ENCODE measurements at regions not wholly inside any gene's neighbourhood (a gene's known extent, or its start where the extent isn't known, plus 50 kb on each side); places are given as distances from the start of the nearest gene placed in this dataset.

- intact Hi-C loops (cut with DNase I), result no loop called here
- TF ChIP-seq CTCF (IDR thresholded peaks at IDR 0.05), result no peak
- no peak overlapping the region for H3K27ac ChIP-seq
- no peak overlapping the region for H3K4me3 ChIP-seq
- H3K27me3 ChIP-seq, result no peaks in the 10 kb centered on the region
- no peaks in the 10 kb centered on the region for H3K9me3 ChIP-seq
- DNase-seq (ENCODE audit: low spot score in 2 of 2), result no peak
- H3K4me1 ChIP-seq, result no peaks in the 10 kb centered on the region
- H3K36me3 ChIP-seq, result no peaks in the 10 kb centered on the region
Measured at GRCh38 chr4:101710806-101711205, 79.7 kb upstream of the BANK1 start.

GRCh38 chr4:101708293-101709039, 82.1 kb upstream of the BANK1 start:
- no peak for TF ChIP-seq CTCF (IDR thresholded peaks at IDR 0.05)
- H3K36me3 ChIP-seq, result no peaks in the 10 kb centered on the region
- no peaks in the 10 kb centered on the region for H3K9me3 ChIP-seq
- H3K4me1 ChIP-seq, result no peaks in the 10 kb centered on the region
- no peak for DNase-seq (ENCODE audit: low spot score in 2 of 2)
- H3K27me3 ChIP-seq, result no peaks in the 10 kb centered on the region
- H3K4me3 ChIP-seq, result no peak overlapping the region
- intact Hi-C loops (cut with DNase I), result no loop called here
- H3K27ac ChIP-seq, result no peak overlapping the region

- Histone ChIP-seq H3K27me3 (no peaks in the 10 kb centered on the region), H3K4me3 (no peak overlapping the region), H3K27ac (no peak overlapping the region), H3K36me3 (no peaks in the 10 kb centered on the region), H3K4me1 (no peaks in the 10 kb centered on the region), H3K9me3 (no peaks in the 10 kb centered on the region)
- no peak for DNase-seq (ENCODE audit: low spot score in 2 of 2)
- intact Hi-C loops (cut with DNase I), result no loop called here
- no peak for TF ChIP-seq CTCF (IDR thresholded peaks at IDR 0.05)
Measured at GRCh38 chr4:101707596-101707995, 82.9 kb upstream of the BANK1 start.

- no peak for TF ChIP-seq CTCF (IDR thresholded peaks at IDR 0.05)
- intact Hi-C loops (cut with DNase I), result no loop called here
- Histone ChIP-seq H3K9me3 (no peaks in the 10 kb centered on the region), H3K4me1 (no peaks in the 10 kb centered on the region), H3K36me3 (no peaks in the 10 kb centered on the region), H3K27ac (no peak overlapping the region), H3K4me3 (no peak overlapping the region), H3K27me3 (no peaks in the 10 kb centered on the region)
- DNase-seq (ENCODE audit: low spot score in 2 of 2), result no peak
Measured at GRCh38 chr4:101706535-101707057, 83.9 kb upstream of the BANK1 start.

GRCh38 chr4:101701551-101701950, 89.0 kb upstream of the BANK1 start:
- DNase-seq (ENCODE audit: low spot score in 2 of 2), result no peak
- no peaks in the 10 kb centered on the region for H3K27me3 ChIP-seq
- no peak overlapping the region for H3K27ac ChIP-seq
- TF ChIP-seq CTCF (IDR thresholded peaks at IDR 0.05), result no peak
- no peaks in the 10 kb centered on the region for H3K4me1 ChIP-seq
- no peaks in the 10 kb centered on the region for H3K9me3 ChIP-seq
- intact Hi-C loops (cut with DNase I), result no loop called here
- no peaks in the 10 kb centered on the region for H3K36me3 ChIP-seq
- no peak overlapping the region for H3K4me3 ChIP-seq

Measured in ascending aorta (tissue), 2 donors.